H1 (cell line): ENCODE measurements at regions not wholly inside any gene's neighbourhood (a gene's known extent, or its start where the extent isn't known, plus 50 kb on each side); places are given as distances from the start of the nearest gene placed in this dataset.

Experiments
- CTCF ChIA-PET: fragments of 300-600 bp; sonication (Branson Sonifier 250); formaldehyde crosslinking; loops from one replicate; lab custom pipeline; 2021; ENCODE audit not compliant: partially characterized antibody; lab: Charles Lee
- POLR2A ChIA-PET: fragments of 300-600 bp; sonication (Branson Sonifier 250); formaldehyde crosslinking; loops from one replicate; lab custom pipeline; 2021; ENCODE audit warnings: inconsistent platforms; ENCODE audit not compliant: partially characterized antibody; lab: Charles Lee
- DNase-seq, 2 experiments: peaks; one replicate each; pipeline versions ENCODE4 v3.0.0 to v3.0.0-alpha.2; 2010 to 2022; ENCODE audit warnings: low spot score in 2 of 2, low read depth in 1 of 2, mixed read lengths in 1 of 2
- FAIRE-seq: peaks from 2 replicates; lab custom pipeline; 2011; peaks lifted over from hg19 to GRCh38; lab: Jason Lieb, UNC
- H2AFZ ChIP-seq: 2 replicates; pipeline ENCODE4 v1.8.1; 2012; ENCODE audit warnings: low read length, inconsistent platforms
- H2AK5ac ChIP-seq: 2 replicates; pipeline ENCODE4 v1.6.1; 2013; ENCODE audit warnings: low read depth, low read length
- H2BK120ac ChIP-seq: replicated peaks from 2 replicates; pipeline ENCODE3; 2013; ENCODE audit warnings: low read depth, low read length, inconsistent platforms
- H2BK12ac ChIP-seq: 2 replicates; pipeline ENCODE4 v1.6.1; 2013; ENCODE audit warnings: low read depth, low read length
- H2BK15ac ChIP-seq: 2 replicates; pipeline ENCODE4 v1.6.1; 2013; ENCODE audit warnings: low read length
- H2BK20ac ChIP-seq: 2 replicates; pipeline ENCODE4 v1.6.1; 2013; ENCODE audit warnings: low read length
- H2BK5ac ChIP-seq: 2 replicates; pipeline ENCODE4 v1.6.1; 2013; ENCODE audit warnings: low read depth, low read length
- H3K14ac ChIP-seq: 2 replicates; pipeline ENCODE4 v1.6.1; 2013; ENCODE audit warnings: inconsistent platforms; ENCODE audit not compliant: insufficient read length
- H3K18ac ChIP-seq: 2 replicates; pipeline ENCODE4 v1.6.1; 2013; ENCODE audit warnings: low read length; ENCODE audit errors: extremely low read depth
- H3K23ac ChIP-seq: 2 replicates; pipeline ENCODE4 v1.6.1; 2013; ENCODE audit warnings: inconsistent platforms; ENCODE audit not compliant: insufficient read length
- H3K23me2 ChIP-seq: 2 replicates; pipeline ENCODE4 v1.6.1; 2013; ENCODE audit warnings: low read depth, low read length
- H3K27ac ChIP-seq: 2 replicates; pipeline ENCODE4 v1.6.1; 2011; ENCODE audit warnings: low read depth, low read length, inconsistent platforms
- H3K27me3 ChIP-seq, 4 experiments: replicated peaks in 1 of 4; 1 replicate in 1 of 4; 2 replicates in 3 of 4; pipeline versions ENCODE4 v1.6.1 to v1.8.1; 2011 to 2013; ENCODE audit warnings: low read length in 3 of 4, mild to moderate bottlenecking in 3 of 4, inconsistent platforms in 2 of 4, mixed read lengths in 2 of 4, moderate library complexity in 1 of 4; ENCODE audit not compliant: control insufficient read depth in 3 of 4, insufficient read depth in 3 of 4; ENCODE audit errors: extremely low read depth in 1 of 4
- H3K36me3 ChIP-seq, 4 experiments: 2 replicates each; pipeline versions ENCODE4 v1.6.1 to v1.8.1; 2011 to 2013; ENCODE audit warnings: mild to moderate bottlenecking in 4 of 4, low read length in 3 of 4, moderate library complexity in 2 of 4, control low read depth in 1 of 4, inconsistent platforms in 1 of 4; ENCODE audit not compliant: insufficient read depth in 4 of 4, control insufficient read depth in 2 of 4
- H3K4ac ChIP-seq: replicated peaks from 2 replicates; pipeline ENCODE3; 2013; ENCODE audit warnings: low read length, low read depth, mixed read lengths, inconsistent platforms; ENCODE audit not compliant: insufficient read length
- H3K4me1 ChIP-seq, 4 experiments: replicated peaks in 1 of 4; 1 replicate in 1 of 4; 2 replicates in 3 of 4; pipeline versions ENCODE4 v1.6.1 to v1.8.1; 2011 to 2013; ENCODE audit warnings: low read length in 3 of 4, inconsistent platforms in 2 of 4, mixed read lengths in 1 of 4; ENCODE audit not compliant: insufficient read depth in 4 of 4, control insufficient read depth in 3 of 4
- H3K4me2 ChIP-seq, 2 experiments: 2 replicates each; pipeline versions ENCODE4 v1.6.1 to v1.8.1; 2011 to 2013; ENCODE audit warnings: low read depth in 2 of 2, low read length in 2 of 2, control low read depth in 1 of 2, inconsistent platforms in 1 of 2, mild to moderate bottlenecking in 1 of 2; ENCODE audit not compliant: insufficient read depth in 1 of 2
- H3K4me3 ChIP-seq, 4 experiments: fragments of 200-600, 300-600 bp in 1 of 4; sonication (generic), shearing (Covaris generic), sonication (Bioruptor Twin) in 1 of 4; 2 replicates each; pipeline versions ENCODE4 v1.5.1 to v1.8.1; 2011 to 2016; ENCODE audit warnings: low read length in 4 of 4, low read depth in 3 of 4, control low read depth in 2 of 4, inconsistent platforms in 2 of 4, mild to moderate bottlenecking in 2 of 4, mixed read lengths in 1 of 4, moderate library complexity in 1 of 4; ENCODE audit not compliant: insufficient read depth in 2 of 4; ENCODE audit errors: extremely low read depth in 1 of 4
- H3K56ac ChIP-seq: replicated peaks from 2 replicates; pipeline ENCODE3; 2013; ENCODE audit warnings: low read depth, mild to moderate bottlenecking, mixed read lengths, low read length, inconsistent platforms; ENCODE audit not compliant: insufficient read length
- H3K79me1 ChIP-seq: 2 replicates; pipeline ENCODE4 v1.6.1; 2013; ENCODE audit warnings: low read depth, low read length, control low read depth
- H3K79me2 ChIP-seq, 2 experiments: 2 replicates each; pipeline versions ENCODE4 v1.6.1 to v1.8.1; 2012 to 2013; ENCODE audit warnings: low read length in 2 of 2, mild to moderate bottlenecking in 2 of 2, inconsistent platforms in 1 of 2; ENCODE audit not compliant: insufficient read depth in 2 of 2, control insufficient read depth in 1 of 2
- H3K9ac ChIP-seq, 4 experiments: replicated peaks in 1 of 4; 1 replicate in 1 of 4; 2 replicates in 3 of 4; pipeline versions ENCODE4 v1.6.1 to v1.8.1; 2011 to 2013; ENCODE audit warnings: low read depth in 3 of 4, low read length in 3 of 4, control low read depth in 2 of 4, mild to moderate bottlenecking in 2 of 4, moderate library complexity in 2 of 4, inconsistent platforms in 1 of 4; ENCODE audit errors: extremely low read depth in 1 of 4
- H3K9me3 ChIP-seq, 2 experiments: 2 replicates each; pipeline versions ENCODE4 v1.6.1 to v1.8.1; 2012 to 2013; ENCODE audit warnings: mild to moderate bottlenecking in 2 of 2, moderate library complexity in 2 of 2, control low read depth in 1 of 2, inconsistent platforms in 1 of 2, low read depth in 1 of 2, low read length in 1 of 2, mixed read lengths in 1 of 2; ENCODE audit not compliant: insufficient read depth in 2 of 2
- H4K20me1 ChIP-seq, 2 experiments: replicated peaks in 1 of 2; 2 replicates each; pipeline versions ENCODE3 to v1.8.1; 2011 to 2013; ENCODE audit warnings: inconsistent platforms in 2 of 2, low read length in 2 of 2, mild to moderate bottlenecking in 1 of 2; ENCODE audit not compliant: insufficient read depth in 2 of 2, control insufficient read depth in 1 of 2
- H4K5ac ChIP-seq: 2 replicates; pipeline ENCODE4 v1.6.1; 2013; ENCODE audit warnings: low read length, low read depth, mixed read lengths, inconsistent platforms; ENCODE audit not compliant: insufficient read length
- H4K8ac ChIP-seq: 2 replicates; pipeline ENCODE4 v1.8.0; 2013; ENCODE audit warnings: mild to moderate bottlenecking, moderate library complexity, low read length, inconsistent platforms; ENCODE audit not compliant: insufficient read depth; ENCODE audit errors: extremely low read depth
- H4K91ac ChIP-seq: replicated peaks from 2 replicates; pipeline ENCODE3; 2013; ENCODE audit warnings: low read length, mixed read lengths, inconsistent platforms; ENCODE audit not compliant: insufficient read length
- BCL11A ChIP-seq, 2 experiments: IDR thresholded peaks; one replicate each; pipeline ENCODE4 v1.6.1; 2011; ENCODE audit warnings: low read depth in 2 of 2, low read length in 2 of 2, mild to moderate bottlenecking in 2 of 2
- CBX8 ChIP-seq: fragments of 300-800, 300-1000 bp; sonication (generic); IDR thresholded peaks from 2 replicates; pipeline ENCODE4 v1.7.1; 2016; ENCODE audit warnings: low read depth, low read length, borderline replicate concordance
- GTF2F1 ChIP-seq: IDR thresholded peaks from 2 replicates; pipeline ENCODE4 v1.6.1; 2012; ENCODE audit warnings: low read depth, low read length, improper control_type of control experiment, borderline replicate concordance
- RAD21 ChIP-seq, 2 experiments: IDR thresholded peaks in 1 of 2; conservative IDR thresholded peaks in 1 of 2; 2 replicates each; pipeline ENCODE4 v1.6.1; 2011; ENCODE audit warnings: low read depth in 2 of 2, low read length in 2 of 2, improper control_type of control experiment in 1 of 2, inconsistent platforms in 1 of 2, mild to moderate bottlenecking in 1 of 2, moderate library complexity in 1 of 2
- WGBS, 2 experiments: shearing (Covaris generic) in 1 of 2; methylation state at CpG; one replicate each; pipeline versions ENCODE4 v1.1.6 to v1.1.7; 2013 to 2015; ENCODE audit warnings: low lambda C conversion rate in 2 of 2, mixed read lengths in 2 of 2, inconsistent platforms in 1 of 2, low coverage in 1 of 2, missing lambda C conversion rate in 1 of 2; ENCODE audit not compliant: insufficient replicate concordance in 2 of 2, insufficient coverage in 1 of 2, insufficient read length in 1 of 2; ENCODE audit errors: extremely low coverage in 1 of 2, missing lambda C conversion rate in 1 of 2; 5-methylcytosine and 5-hydroxymethylcytosine counted together
- TF ChIP-seq, protein P1 (sequence below): IDR thresholded peaks from 2 replicates; pipeline ENCODE4 v1.6.1; 2012; ENCODE audit warnings: low read length, inconsistent platforms

DNA sequence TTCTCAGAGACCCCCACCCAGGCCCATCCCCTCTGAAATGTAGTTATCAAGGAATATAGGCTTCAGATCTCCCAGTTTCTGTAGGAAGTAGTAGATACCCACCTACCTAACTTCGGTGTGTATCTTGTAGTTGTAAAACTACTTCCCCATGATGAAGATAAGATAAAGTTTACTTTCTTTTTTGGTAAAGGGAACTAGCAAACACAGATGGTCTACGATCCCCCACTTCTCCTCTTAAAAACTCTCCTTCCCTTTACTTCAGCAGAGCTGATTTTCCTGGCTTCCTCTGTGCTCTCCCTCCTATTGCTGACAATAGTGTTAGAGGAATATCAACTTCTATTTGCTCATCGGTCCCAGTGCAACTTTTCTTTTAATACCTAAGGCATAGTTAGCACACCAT lies 395.2 kb downstream of the RPL10L start:
- Histone ChIP-seq H2AK5ac (no peak overlapping the region), H3K9me3 (no peaks in the 10 kb centered on the region; a peak in 1 of 4 replicates), H2BK5ac (no peak overlapping the region), H3K4me1 (no peaks in the 10 kb centered on the region), H2AFZ (no peak overlapping the region), H2BK20ac (no peak overlapping the region), H2BK12ac (no peak overlapping the region), H3K36me3 (no peaks in the 10 kb centered on the region), H3K23ac (no peak overlapping the region), H3K14ac (no peak overlapping the region), H4K91ac (no peak overlapping the region), H3K4ac (no peak overlapping the region), H3K4me2 (no peak overlapping the region), H2BK15ac (no peak overlapping the region), H3K18ac (no peak overlapping the region), H3K79me2 (no peaks in the 10 kb centered on the region), H3K9ac (no peak overlapping the region), H3K27me3 (no peaks in the 10 kb centered on the region), H4K8ac (no peak overlapping the region), H3K23me2 (peaks cover 1% of the 10 kb centered on the region; the same call in 1 of the 2 replicates), H4K5ac (no peak overlapping the region), H3K4me3 (no peak overlapping the region), H3K56ac (no peak overlapping the region), H3K27ac (no peak overlapping the region), H4K20me1 (no peaks in the 10 kb centered on the region), H2BK120ac (no peak overlapping the region), H3K79me1 (no peaks in the 10 kb centered on the region)
- DNase-seq, result no peak
- FAIRE-seq, result no peak
- CTCF ChIA-PET, result no interaction called here
- POLR2A ChIA-PET, result no interaction called here
- WGBS, 2 experiments, result 95% methylated on average over 3 of the region's 3 CpGs; no CpG with 5 or more reads in 1 of the 2 experiments
- no peak for TF ChIP-seq RAD21 (IDR thresholded peaks at IDR 0.05 in 1 of 2, conservative IDR thresholded peaks at IDR 0.05 in 1 of 2; ENCODE audit: low read depth in 2 of 2, low read length in 2 of 2)
- no peak for TF ChIP-seq CBX8
- TF ChIP-seq BCL11A (IDR thresholded peaks at IDR 0.05; ENCODE audit: low read depth in 2 of 2, low read length in 2 of 2), result no peak
- TF ChIP-seq GTF2F1, result no peak
- TF ChIP-seq, protein P1, sequence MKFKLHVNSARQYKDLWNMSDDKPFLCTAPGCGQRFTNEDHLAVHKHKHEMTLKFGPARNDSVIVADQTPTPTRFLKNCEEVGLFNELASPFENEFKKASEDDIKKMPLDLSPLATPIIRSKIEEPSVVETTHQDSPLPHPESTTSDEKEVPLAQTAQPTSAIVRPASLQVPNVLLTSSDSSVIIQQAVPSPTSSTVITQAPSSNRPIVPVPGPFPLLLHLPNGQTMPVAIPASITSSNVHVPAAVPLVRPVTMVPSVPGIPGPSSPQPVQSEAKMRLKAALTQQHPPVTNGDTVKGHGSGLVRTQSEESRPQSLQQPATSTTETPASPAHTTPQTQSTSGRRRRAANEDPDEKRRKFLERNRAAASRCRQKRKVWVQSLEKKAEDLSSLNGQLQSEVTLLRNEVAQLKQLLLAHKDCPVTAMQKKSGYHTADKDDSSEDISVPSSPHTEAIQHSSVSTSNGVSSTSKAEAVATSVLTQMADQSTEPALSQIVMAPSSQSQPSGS, result no peak
